GM12878 (cell line): ENCODE measurements at regions not wholly inside any gene's neighbourhood (a gene's known extent, or its start where the extent isn't known, plus 50 kb on each side); places are given as distances from the start of the nearest gene placed in this dataset.

Experiments
- EGR1 ChIP-seq, 2 experiments: IDR thresholded peaks; 1 replicate in 1 of 2; 2 replicates in 1 of 2; pipeline ENCODE4 v1.6.1; 2011 to 2012; ENCODE audit warnings: low read depth in 2 of 2, low read length in 2 of 2, borderline replicate concordance in 1 of 2, mild to moderate bottlenecking in 1 of 2, moderate library complexity in 1 of 2
- JUND ChIP-seq: IDR thresholded peaks from 2 replicates; pipeline ENCODE4 v1.6.1; 2012; ENCODE audit warnings: low read depth, mild to moderate bottlenecking, low read length, improper control_type of control experiment, moderate library complexity

- no peak for TF ChIP-seq JUND
- TF ChIP-seq EGR1 (IDR thresholded peaks at IDR 0.05; ENCODE audit: borderline replicate concordance in 1 of 2, low read depth in 2 of 2, low read length in 2 of 2): no peak
Observed at GRCh38 chr12:123058980-123059379, 78.5 kb downstream of the ARL6IP4 start.
